HG02973 (cell line): ENCODE measurements at regions not wholly inside any gene's neighbourhood (a gene's known extent, or its start where the extent isn't known, plus 50 kb on each side); places are given as distances from the start of the nearest gene placed in this dataset.

Experiments
- ATAC-seq: cut with Tn5 transposase; IDR thresholded peaks from one replicate; pipeline ENCODE4 v1.9.1; 2021; ENCODE audit warnings: moderate library complexity; ENCODE audit not compliant: unreplicated experiment

- no peak for ATAC-seq
Measured at GRCh38 chr6:95142101-95142500, 435.2 kb upstream of the MANEA start.

GRCh38 chr6:95142661-95143335, 434.5 kb upstream of the MANEA start:
- ATAC-seq, result no peak

- ATAC-seq, result no peak
Measured at GRCh38 chr6:95143408-95144180, 433.7 kb upstream of the MANEA start.

GRCh38 chr6:95145457-95145856, 431.9 kb upstream of the MANEA start:
- no peak for ATAC-seq

GRCh38 chr6:95159557-95159956, 417.8 kb upstream of the MANEA start:
- no peak for ATAC-seq

GRCh38 chr6:95169775-95170174, 407.6 kb upstream of the MANEA start:
- ATAC-seq, result no peak

GRCh38 chr6:95175927-95176675, 401.2 kb upstream of the MANEA start:
- no peak for ATAC-seq

GRCh38 chr6:95185874-95186273, 391.5 kb upstream of the MANEA start:
- no peak for ATAC-seq

GRCh38 chr6:95186710-95187109, 390.6 kb upstream of the MANEA start:
- ATAC-seq, result no peak

GRCh38 chr6:95197590-95197989, 379.7 kb upstream of the MANEA start:
- no peak for ATAC-seq

- peak; percentile 99 for ATAC-seq
Measured at GRCh38 chr6:95203153-95203754, 374.1 kb upstream of the MANEA start.

- ATAC-seq, result no peak
Measured at GRCh38 chr6:95204178-95204577, 373.2 kb upstream of the MANEA start.

- no peak for ATAC-seq
Measured at GRCh38 chr6:95208621-95209020, 368.7 kb upstream of the MANEA start.

GRCh38 chr6:95209074-95209473, 368.3 kb upstream of the MANEA start:
- no peak for ATAC-seq

GRCh38 chr6:95216555-95216954, 360.8 kb upstream of the MANEA start:
- ATAC-seq, result no peak

- ATAC-seq, result no peak
Measured at GRCh38 chr6:95227351-95227750, 350.0 kb upstream of the MANEA start.

GRCh38 chr6:95228636-95229035, 348.7 kb upstream of the MANEA start:
- ATAC-seq, result no peak

GRCh38 chr6:95230071-95230740, 347.1 kb upstream of the MANEA start:
- ATAC-seq, result no peak

GRCh38 chr6:95231416-95231815, 345.9 kb upstream of the MANEA start:
- ATAC-seq, result no peak

GRCh38 chr6:95232446-95232845, 344.9 kb upstream of the MANEA start:
- ATAC-seq, result no peak

GRCh38 chr6:95233879-95234278, 343.5 kb upstream of the MANEA start:
- ATAC-seq, result no peak
